Stimulated activated CD8-positive, alpha-beta memory T cell treated with anti-CD3 and anti-CD28 coated beads, Interleukin-7, amount 100 ng/mL, for 24 hours (primary cell): ENCODE measurements at regions not wholly inside any gene's neighbourhood (a gene's known extent, or its start where the extent isn't known, plus 50 kb on each side); places are given as distances from the start of the nearest gene placed in this dataset.

Experiments used
- DNase-seq: peaks from one replicate; pipeline ENCODE4 v3.0.0-alpha.2; 2020; ENCODE audit warnings: low read depth

DNA sequence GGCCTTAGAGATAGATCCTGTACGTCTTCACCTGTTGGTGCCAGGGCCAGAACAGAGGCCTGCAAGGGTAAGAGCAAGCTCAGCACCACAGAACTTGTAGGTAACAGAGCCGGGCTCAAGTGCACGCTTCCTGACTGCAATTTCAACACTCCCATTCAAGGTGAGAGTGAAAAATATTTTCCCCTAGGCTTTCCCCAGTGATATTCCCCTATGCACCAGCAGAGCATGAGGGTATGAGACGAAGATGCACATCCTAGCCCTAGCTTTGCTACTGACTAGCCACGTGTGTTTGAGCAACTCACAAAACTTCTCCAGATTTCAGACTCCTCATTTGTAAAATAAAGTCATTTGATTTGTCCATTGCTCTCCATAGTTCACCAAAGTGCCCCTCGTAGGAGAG is 411.6 kb downstream of the ZNF521 start:
- DNase-seq = no peak

DNA sequence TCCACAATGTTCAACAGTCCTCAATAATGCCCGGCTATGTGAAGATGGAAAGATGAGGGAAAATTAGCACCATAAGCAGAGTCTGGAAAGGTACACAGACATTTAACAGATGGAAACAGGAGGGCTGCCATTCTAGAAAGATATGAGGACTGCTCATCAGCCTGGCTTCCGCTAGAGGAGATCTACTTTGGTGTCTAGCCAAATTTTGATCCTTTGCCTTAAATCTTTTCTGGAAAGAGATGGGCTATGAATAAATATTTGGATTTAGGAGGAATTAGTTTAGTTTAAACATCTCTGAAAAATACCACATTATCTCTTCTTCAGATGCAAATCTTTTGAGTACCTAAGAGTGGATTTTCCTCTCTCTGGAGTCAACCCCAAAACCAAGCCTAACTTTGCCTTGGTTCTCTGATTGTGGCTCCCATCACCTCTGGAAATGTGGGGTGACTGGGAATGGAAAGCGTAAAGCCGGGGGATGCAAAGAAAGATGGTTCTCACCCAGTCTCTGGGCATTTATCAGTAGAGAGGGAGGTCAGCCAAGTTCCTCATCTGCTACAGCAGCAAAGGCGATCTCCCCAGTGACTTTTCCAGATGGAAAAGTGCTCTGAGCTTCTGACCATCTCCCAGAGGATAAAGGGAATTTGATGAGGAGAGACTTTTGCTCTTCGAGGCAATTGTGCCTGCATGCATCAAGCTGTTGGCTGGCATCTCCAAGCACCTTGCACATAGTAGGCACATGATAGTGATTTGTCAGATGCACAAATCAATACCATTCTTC is 410.6 kb downstream of the ZNF521 start:
- DNase-seq = no peak

GRCh38 chr18:24942144-24942543 is 409.8 kb downstream of the ZNF521 start:
- no peak for DNase-seq

DNA sequence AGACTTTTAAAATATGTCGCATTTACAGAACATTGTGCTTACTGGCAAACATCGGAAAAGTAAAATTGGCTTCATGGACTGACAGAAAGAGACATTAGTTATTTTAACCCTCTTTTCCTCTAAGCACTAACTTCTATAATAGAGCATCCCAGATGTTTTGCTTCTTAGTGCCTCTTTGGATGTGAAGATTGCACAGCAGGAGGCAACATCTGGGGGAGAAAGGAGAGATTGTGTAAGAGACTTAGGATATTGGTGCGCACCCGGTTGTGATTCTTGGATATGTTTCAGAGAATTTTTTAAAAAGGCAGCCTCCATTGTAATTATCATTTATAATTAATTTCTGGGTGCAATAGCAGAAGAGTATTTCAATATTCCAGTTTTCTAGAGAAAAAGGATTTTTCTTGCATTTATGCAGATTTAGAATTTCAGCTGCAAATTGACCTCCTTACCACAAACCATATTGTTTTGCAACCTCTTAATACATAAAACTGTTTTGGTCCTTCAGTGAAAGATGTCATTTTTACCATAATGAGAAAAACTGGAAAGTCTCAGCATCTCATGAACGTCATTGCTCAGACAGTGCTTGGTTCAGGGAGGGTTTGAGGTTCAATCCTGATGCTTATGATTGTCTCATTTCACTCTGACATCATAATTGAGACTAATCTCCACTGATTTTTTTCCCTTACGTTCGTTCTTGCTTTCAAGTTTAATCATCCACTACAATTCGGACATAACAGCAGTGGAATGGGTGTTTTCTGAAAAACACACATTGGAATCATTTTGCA is 404.3 kb downstream of the ZNF521 start:
- DNase-seq = no peak

GRCh38 chr18:24949908-24950307 is 402.1 kb downstream of the ZNF521 start:
- DNase-seq = no peak

DNA sequence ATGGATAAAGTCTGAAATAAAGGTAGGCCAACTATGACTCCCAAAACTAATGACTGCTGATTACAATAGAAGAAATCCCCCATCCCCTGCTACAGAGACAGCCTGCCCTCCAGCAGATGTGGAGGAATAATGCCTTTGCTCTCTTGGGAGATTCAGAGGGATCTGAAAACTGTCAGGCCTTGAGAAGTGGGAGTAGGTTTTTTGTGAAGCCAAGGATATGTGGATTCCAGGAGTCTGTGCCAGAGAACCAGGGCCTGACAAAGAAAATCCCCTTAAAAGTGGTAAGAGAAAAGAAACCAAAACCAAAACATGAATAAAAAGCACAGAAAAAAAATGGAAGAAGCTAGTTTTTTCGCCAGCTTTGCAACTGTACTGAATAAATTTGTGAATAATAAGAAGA is 397.6 kb downstream of the ZNF521 start:
- no peak for DNase-seq

DNA sequence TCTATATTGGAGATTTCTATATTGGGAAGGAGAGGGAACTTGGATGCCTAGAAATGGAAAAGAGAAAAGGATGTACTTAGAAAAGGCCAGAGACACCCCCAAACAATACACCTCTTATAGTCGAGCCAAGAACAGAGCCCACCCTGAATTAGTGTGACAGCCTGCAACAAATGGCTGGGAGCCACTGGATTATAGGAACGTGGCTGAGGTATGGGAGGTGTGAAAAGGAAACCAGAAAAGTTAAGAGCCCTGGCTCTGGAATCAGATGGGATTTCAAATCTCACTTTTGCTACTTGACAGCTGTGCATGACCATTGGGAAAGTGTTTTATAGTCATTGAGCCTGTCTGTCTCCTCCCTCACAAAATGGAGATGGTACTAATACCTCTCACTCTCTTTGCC is 394.0 kb downstream of the ZNF521 start:
- DNase-seq = no peak

GRCh38 chr18:24959051-24959476 is 392.9 kb downstream of the ZNF521 start:
- DNase-seq = no peak

DNA sequence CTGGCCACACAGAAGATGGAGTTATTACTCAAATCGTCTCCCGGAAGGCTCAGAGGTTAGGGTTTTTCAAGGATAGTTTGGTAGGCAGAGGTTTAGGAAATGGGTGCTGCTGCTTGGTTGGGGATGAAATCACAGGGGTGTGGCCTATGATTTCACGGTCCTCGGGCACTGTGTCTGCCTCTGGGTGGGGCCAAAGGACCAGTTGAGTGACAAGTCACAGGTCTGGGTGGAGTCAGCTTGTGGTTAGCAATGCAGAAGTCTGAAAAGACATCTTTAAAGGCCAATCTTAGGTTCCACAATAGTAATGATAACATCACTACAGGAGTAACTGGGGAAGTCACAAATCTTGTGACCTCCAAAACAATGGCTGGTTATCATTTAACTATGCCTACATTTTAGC is 387.8 kb downstream of the ZNF521 start:
- DNase-seq = no peak

DNA sequence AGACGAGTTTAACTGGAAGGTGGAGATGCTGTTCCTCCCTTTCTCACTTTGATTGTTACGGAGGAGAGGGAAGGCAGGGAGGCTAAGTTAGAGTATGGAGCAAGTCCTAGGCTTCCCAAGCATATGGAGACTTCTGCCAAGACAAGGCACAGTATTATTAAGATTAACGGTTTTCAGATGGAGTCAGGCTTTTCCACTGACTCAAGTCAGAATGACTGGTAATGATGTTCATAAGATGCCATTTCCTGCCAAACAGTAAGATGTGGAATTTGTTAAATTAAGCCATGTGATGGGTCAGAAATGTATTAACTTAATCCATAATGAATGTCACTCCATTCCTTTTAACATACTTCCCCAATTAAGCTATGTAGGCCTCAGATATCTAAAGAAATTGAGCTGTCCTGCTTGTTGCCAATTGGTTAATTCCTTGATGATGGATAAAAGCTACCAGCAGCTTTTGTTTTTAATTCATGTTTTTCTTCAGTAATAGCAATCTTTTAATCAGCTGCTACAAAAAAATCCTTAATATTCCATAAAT is 383.7 kb downstream of the ZNF521 start:
- no peak for DNase-seq

- no peak for DNase-seq
These were observed 379.4 kb downstream of the ZNF521 start for GRCh38 chr18:24972577-24972976.

DNA sequence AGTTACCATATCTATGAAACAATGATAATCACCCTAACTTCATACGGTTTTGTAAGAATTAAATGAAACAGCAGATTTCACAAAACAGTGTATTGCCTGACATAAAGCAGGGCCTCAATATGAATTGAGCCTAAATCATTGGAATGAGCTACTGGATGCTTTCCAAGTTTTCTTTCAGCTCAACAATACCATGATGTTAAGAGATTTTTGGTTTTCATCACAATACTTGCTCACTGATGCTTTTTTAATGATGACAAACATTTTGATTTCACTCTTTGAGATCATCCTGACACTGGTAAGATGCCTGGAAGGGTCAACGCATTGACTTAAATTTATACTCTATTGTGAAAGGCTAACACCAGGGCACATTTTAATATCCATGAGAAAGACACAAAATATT is 377.5 kb downstream of the ZNF521 start:
- DNase-seq = no peak

- no peak for DNase-seq
These were observed 376.2 kb downstream of the ZNF521 start for GRCh38 chr18:24975496-24976372.

- DNase-seq = no peak
These were observed 375.5 kb downstream of the ZNF521 start for GRCh38 chr18:24976502-24976901.

DNA sequence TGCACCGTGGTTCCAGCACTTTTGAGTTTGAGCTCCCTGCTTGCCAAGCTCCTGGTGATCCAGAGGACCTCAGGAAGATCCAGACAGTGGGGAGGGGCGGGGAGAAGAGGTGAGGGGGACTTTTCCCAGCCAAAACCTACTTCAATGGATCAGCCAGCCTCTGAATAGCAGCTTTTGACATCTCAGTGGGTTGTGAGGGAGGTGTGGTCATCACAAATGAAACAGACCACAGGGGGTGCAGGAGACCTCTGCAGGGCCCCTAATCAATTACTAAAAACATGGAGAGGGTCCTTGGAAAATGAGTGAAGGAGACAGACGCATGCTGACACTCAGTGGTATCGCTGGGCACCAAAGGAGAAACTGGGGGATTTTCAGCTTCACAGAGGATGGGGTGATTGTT is 372.7 kb downstream of the ZNF521 start:
- DNase-seq = no peak

DNA sequence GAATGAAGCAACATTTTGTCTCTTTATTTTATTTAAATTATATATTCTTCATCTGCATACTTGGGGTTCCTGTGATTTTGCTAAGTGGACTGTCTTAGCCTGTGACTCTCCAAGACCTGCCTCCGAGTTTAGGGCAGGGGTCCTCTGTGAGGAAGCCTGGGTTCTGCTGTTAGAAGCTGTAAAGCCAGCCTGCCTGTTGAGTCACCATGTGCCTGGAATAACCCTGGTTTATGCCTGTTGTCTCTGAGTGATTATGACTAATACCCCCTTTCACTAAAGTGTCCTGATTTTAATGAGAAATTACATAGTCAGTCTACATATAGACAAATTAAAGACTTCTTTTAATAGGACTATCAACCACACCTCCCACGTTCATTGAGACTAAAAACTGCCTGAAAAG is 369.1 kb downstream of the ZNF521 start:
- no peak for DNase-seq

GRCh38 chr18:24983566-24984139 is 368.3 kb downstream of the ZNF521 start:
- no peak for DNase-seq

DNA sequence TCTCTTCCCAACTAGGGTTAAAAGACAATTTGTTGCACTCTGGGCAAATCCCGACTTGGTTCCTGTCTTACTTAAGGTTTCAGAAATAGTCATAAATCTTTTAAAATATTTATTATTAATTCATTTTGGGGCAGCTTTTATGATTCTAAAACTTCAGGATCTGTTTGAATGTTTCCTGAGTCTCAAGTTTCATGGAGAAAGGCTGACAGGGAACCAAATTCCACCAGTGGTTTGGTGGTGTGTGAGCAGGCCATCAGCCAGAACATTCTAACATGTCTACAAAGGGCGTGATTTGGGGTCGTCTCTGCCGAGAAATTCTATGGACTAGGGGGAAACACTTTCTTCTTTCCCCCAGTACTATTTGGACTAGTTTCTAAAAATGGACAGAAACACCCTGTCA is 366.4 kb downstream of the ZNF521 start:
- DNase-seq = no peak

DNA sequence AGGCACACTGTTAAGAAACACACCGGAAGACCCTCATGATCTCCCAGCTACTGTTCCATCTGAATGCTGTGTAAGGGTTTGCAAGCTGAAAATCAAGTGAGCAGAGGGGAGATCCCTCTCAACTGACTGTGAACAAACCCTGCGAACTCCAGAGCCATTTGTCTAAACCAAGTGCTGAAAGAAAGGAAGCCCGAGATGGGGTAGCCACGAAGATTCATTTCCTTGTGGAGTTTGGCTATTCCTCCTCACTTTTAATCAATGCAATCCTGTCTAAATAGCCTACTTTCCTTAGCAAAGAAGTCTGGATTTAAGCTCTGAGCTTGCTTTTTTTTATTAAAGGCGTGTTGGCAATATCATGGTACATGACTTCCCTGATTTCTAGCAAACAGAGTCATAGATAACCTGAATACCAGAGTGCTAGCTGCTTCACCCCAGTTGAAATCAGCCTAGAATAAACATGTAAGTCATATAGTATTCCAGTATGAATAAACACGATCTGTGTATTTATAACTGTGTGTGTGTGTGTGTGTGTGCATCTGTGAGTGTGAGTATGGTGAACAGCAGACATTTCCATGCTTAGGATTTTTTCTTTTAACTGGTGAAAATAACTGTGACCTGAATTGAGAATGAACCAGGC is 365.2 kb downstream of the ZNF521 start:
- DNase-seq = no peak

- no peak for DNase-seq
These were observed 364.4 kb downstream of the ZNF521 start for GRCh38 chr18:24987303-24988252.
